ENCODE measurements at regions not wholly inside any gene's neighbourhood (a gene's known extent, or its start where the extent isn't known, plus 50 kb on each side); places are given as distances from the start of the nearest gene placed in this dataset.
A peak's percentile ranks its signal among the peaks of the same experiment; 100 is the strongest.
"Not testable (repeated sequence)": the region's sequence is repeated elsewhere in the genome, so short reads cannot be mapped to it uniquely, and the experiment has no call there.

GRCh38 chr4:102210806-102211205 is 134.5 kb downstream of the SLC39A8 start:
- not testable (repeated sequence) for DNase-seq

- DNase-seq = not testable (repeated sequence)
These were observed 140.6 kb downstream of the SLC39A8 start for GRCh38 chr4:102204634-102205033.

- DNase-seq = no peak
These were observed 149.1 kb downstream of the SLC39A8 start for GRCh38 chr4:102196221-102196620.

GRCh38 chr4:102193145-102193544 is 152.1 kb downstream of the SLC39A8 start:
- no peak for DNase-seq

- no peak for DNase-seq
These were observed 165.2 kb downstream of the SLC39A8 start for GRCh38 chr4:102180046-102180445.

GRCh38 chr4:102174719-102175189 is 170.5 kb downstream of the SLC39A8 start:
- DNase-seq = no peak

- no peak for DNase-seq
These were observed 172.9 kb downstream of the SLC39A8 start for GRCh38 chr4:102172341-102172740.

GRCh38 chr4:102170910-102171309 is 174.4 kb downstream of the SLC39A8 start:
- no peak for DNase-seq

- DNase-seq = peak; percentile 81
These were observed 175.9 kb downstream of the SLC39A8 start for GRCh38 chr4:102169345-102169744.

GRCh38 chr4:102168580-102168979 is 176.7 kb downstream of the SLC39A8 start:
- DNase-seq = peak; percentile 44

GRCh38 chr4:102165584-102165983 is 179.7 kb downstream of the SLC39A8 start:
- no peak for DNase-seq

GRCh38 chr4:102163404-102164140 is 181.7 kb downstream of the SLC39A8 start:
- DNase-seq = no peak

- peak; percentile 7 for DNase-seq
These were observed 187.3 kb downstream of the SLC39A8 start for GRCh38 chr4:102157984-102158383.

GRCh38 chr4:102153391-102153790 is 191.9 kb downstream of the SLC39A8 start:
- no peak for DNase-seq

- DNase-seq = no peak
These were observed 193.6 kb downstream of the SLC39A8 start for GRCh38 chr4:102151696-102152095.

- peak; percentile 57 for DNase-seq
These were observed 201.8 kb downstream of the SLC39A8 start for GRCh38 chr4:102143433-102143832.

- DNase-seq = no peak
These were observed 203.4 kb downstream of the SLC39A8 start for GRCh38 chr4:102141842-102142241.

- DNase-seq = no peak
These were observed 205.3 kb downstream of the SLC39A8 start for GRCh38 chr4:102139932-102140331.

- peak; percentile 23 for DNase-seq
These were observed 206.1 kb downstream of the SLC39A8 start for GRCh38 chr4:102139132-102139573.

- no peak for DNase-seq
These were observed 208.1 kb downstream of the SLC39A8 start for GRCh38 chr4:102137217-102137616.

GRCh38 chr4:102129810-102130209 is 215.5 kb downstream of the SLC39A8 start:
- no peak for DNase-seq

Data from NCI-H1092 treated with DMSO at 0.1 percent for 48 hours (cell line).